GM10248 (cell line): ENCODE measurements at regions not wholly inside any gene's neighbourhood (a gene's known extent, or its start where the extent isn't known, plus 50 kb on each side); places are given as distances from the start of the nearest gene placed in this dataset.

ENCODE experiments used
- CTCF ChIA-PET: fragments of 300-600 bp; sonication (Branson Sonifier 250); formaldehyde crosslinking; extraction: SDS; loops from one replicate; lab custom pipeline; 2021; ENCODE audit warnings: antibody characterized with exemption; lab: Yijun Ruan, JAX
- POLR2A ChIA-PET: fragments of 350-650 bp; sonication (Branson Sonifier 250); formaldehyde crosslinking; extraction: SDS; loops from one replicate; lab custom pipeline; 2020; ENCODE audit warnings: antibody characterized with exemption; lab: Yijun Ruan, JAX
- DNase-seq: peaks from one replicate; pipeline ENCODE4 v3.0.0; 2012; ENCODE audit errors: extremely low spot score
- CTCF ChIP-seq: IDR thresholded peaks from 2 replicates; pipeline ENCODE4 v1.5.1; 2012; ENCODE audit warnings: mild to moderate bottlenecking, low read depth; ENCODE audit errors: extremely low read depth, missing control alignments, control extremely low read depth

- ChIA-PET CTCF (interaction anchor here (1.3 to 1.5 kb wide), 2 partner anchors 18 to 22 kb away, joined by 3 to 6 read pairs; no protein-coding TSS in a partner anchor), POLR2A (no interaction called here)
- DNase-seq, result no peak
- TF ChIP-seq CTCF, result no peak
Measured at GRCh38 chr13:24075137-24075975, 85.2 kb upstream of the SPATA13 start.

- POLR2A ChIA-PET, result no interaction called here
- CTCF ChIA-PET, result interaction anchor here (1.3 to 1.5 kb wide), 2 partner anchors 17 to 22 kb away, joined by 3 to 6 read pairs; no protein-coding TSS in a partner anchor
Measured at GRCh38 chr13:24076109-24076508, 84.4 kb upstream of the SPATA13 start.

GRCh38 chr13:24076636-24077035 is 83.9 kb upstream of the SPATA13 start:
- no peak for TF ChIP-seq CTCF
- ChIA-PET CTCF (interaction anchor here (1.3 to 1.5 kb wide), 2 partner anchors 17 to 23 kb away, joined by 3 to 6 read pairs; no protein-coding TSS in a partner anchor), POLR2A (no interaction called here)
- DNase-seq, result no peak

More at GRCh38 chr13:24076109-24076508, 84.4 kb upstream of the SPATA13 start:
- no peak for DNase-seq
- TF ChIP-seq CTCF, result no peak

- POLR2A ChIA-PET, result no interaction called here
- no peak for DNase-seq
- TF ChIP-seq CTCF, result no peak
- CTCF ChIA-PET, result no interaction called here
Measured at GRCh38 chr13:24080134-24080533, 80.4 kb upstream of the SPATA13 start.

- DNase-seq, result no peak
- no peak for TF ChIP-seq CTCF
- ChIA-PET CTCF (interaction anchor here (1.1 kb wide), 1 partner anchor 12 kb away, joined by 3 read pairs; no protein-coding TSS in a partner anchor), POLR2A (no interaction called here)
Measured at GRCh38 chr13:24081387-24081786, 79.1 kb upstream of the SPATA13 start.

GRCh38 chr13:24083141-24083540 is 77.4 kb upstream of the SPATA13 start:
- CTCF ChIA-PET, result interaction anchor here (1.3 to 2.3 kb wide), 2 partner anchors 30 to 161 kb away, joined by 3 to 6 read pairs; no protein-coding TSS in a partner anchor
- DNase-seq, result no peak
- POLR2A ChIA-PET, result no interaction called here
- TF ChIP-seq CTCF, result no peak
